ENCODE measurements at regions not wholly inside any gene's neighbourhood (a gene's known extent, or its start where the extent isn't known, plus 50 kb on each side); places are given as distances from the start of the nearest gene placed in this dataset.

- DNase-seq (ENCODE audit: low spot score): no peak
Measured at GRCh38 chr17:74049967-74050458, 153.5 kb upstream of the RPL38 start.

- peak; percentile 14 for DNase-seq (ENCODE audit: low spot score)
Measured at GRCh38 chr17:74051348-74051747, 152.1 kb upstream of the RPL38 start.

GRCh38 chr17:74052993-74053711 is 150.3 kb upstream of the RPL38 start:
- DNase-seq (ENCODE audit: low spot score): no peak

- no peak for DNase-seq (ENCODE audit: low spot score)
Measured at GRCh38 chr17:74053712-74054078, 149.8 kb upstream of the RPL38 start.

GRCh38 chr17:74054249-74054648 is 149.2 kb upstream of the RPL38 start:
- no peak for DNase-seq (ENCODE audit: low spot score)

- DNase-seq (ENCODE audit: low spot score): no peak
Measured at GRCh38 chr17:74055508-74056160, 147.8 kb upstream of the RPL38 start.

GRCh38 chr17:74059479-74060240 is 143.8 kb upstream of the RPL38 start:
- DNase-seq (ENCODE audit: low spot score): no peak

GRCh38 chr17:74061758-74062157 is 141.7 kb upstream of the RPL38 start:
- no peak for DNase-seq (ENCODE audit: low spot score)

- DNase-seq (ENCODE audit: low spot score): no peak
Measured at GRCh38 chr17:74062234-74062633, 141.2 kb upstream of the RPL38 start.

- no peak for DNase-seq (ENCODE audit: low spot score)
Measured at GRCh38 chr17:74063439-74063838, 140.0 kb upstream of the RPL38 start.

- DNase-seq (ENCODE audit: low spot score): no peak
Measured at GRCh38 chr17:74070374-74070773, 133.1 kb upstream of the RPL38 start.

- no peak for DNase-seq (ENCODE audit: low spot score)
Measured at GRCh38 chr17:74070998-74071679, 132.3 kb upstream of the RPL38 start.

GRCh38 chr17:74072340-74072739 is 131.1 kb upstream of the RPL38 start:
- DNase-seq (ENCODE audit: low spot score): no peak

- DNase-seq (ENCODE audit: low spot score): no peak
Measured at GRCh38 chr17:74076446-74076845, 127.0 kb upstream of the RPL38 start.

- no peak for DNase-seq (ENCODE audit: low spot score)
Measured at GRCh38 chr17:74077231-74077630, 126.2 kb upstream of the RPL38 start.

GRCh38 chr17:74078363-74078941 is 125.0 kb upstream of the RPL38 start:
- DNase-seq (ENCODE audit: low spot score): no peak

GRCh38 chr17:74079537-74080300 is 123.8 kb upstream of the RPL38 start:
- no peak for DNase-seq (ENCODE audit: low spot score)

GRCh38 chr17:74080656-74081582 is 122.6 kb upstream of the RPL38 start:
- no peak for DNase-seq (ENCODE audit: low spot score)

- no peak for DNase-seq (ENCODE audit: low spot score)
Measured at GRCh38 chr17:74082886-74083285, 120.6 kb upstream of the RPL38 start.

GRCh38 chr17:74083321-74083720 is 120.2 kb upstream of the RPL38 start:
- DNase-seq (ENCODE audit: low spot score): no peak
